ENCODE measurements at regions not wholly inside any gene's neighbourhood (a gene's known extent, or its start where the extent isn't known, plus 50 kb on each side); places are given as distances from the start of the nearest gene placed in this dataset.

DNA sequence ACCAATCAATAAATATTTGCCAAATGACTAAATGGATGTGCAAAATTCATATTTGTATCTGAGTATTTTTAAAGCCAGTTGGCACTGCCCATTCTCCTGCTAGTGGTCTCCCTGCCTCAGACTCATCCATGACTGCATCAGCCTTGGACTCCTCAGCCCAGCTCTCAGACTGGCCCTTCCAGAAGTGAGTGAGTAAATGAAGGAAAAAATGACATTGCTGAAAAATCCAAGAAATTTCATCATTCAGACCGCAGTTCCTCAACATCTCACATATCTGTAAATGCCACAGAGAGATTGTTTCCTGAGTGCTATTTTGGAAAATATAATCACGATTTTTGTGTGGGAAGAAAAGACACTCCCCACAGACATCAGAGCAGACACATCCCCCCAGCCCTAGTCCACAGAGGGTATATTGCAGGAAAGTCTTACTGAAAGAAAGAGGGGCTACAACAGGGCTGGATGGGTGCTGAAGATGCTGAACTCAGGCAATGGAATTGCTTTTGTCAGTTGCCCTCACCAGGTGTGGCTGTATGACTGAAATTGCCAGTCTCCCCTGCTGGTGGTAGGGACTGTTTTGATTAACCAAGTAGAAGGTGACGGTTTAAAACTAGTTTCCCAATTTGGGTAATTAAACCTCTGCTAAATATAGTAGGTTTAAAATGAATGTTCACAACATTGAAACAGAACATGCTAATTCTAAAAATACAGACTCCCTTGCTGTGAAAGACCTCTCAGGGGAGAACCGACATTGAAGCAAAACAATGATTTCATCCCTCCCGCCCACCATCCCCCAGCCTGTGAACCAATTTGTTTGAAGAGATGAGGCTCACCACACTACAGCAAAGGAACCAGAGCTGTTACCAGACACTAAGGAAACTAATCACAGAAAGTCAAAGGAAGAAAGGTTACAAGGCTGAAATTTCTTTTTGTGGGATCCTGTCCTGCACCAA, 158.8 kb downstream of the DEPDC1B start:
- 76% methylated on average over 5 of the region's 5 CpGs for WGBS (ENCODE audit: low lambda C conversion rate, missing lambda C conversion rate)
- no peaks in the 10 kb centered on the region for H3K9me3 ChIP-seq (ENCODE audit: low read depth)
- H3K27ac ChIP-seq: no peak overlapping the region
- H3K4me2 ChIP-seq: no peak overlapping the region
- H3K27me3 ChIP-seq: no peaks in the 10 kb centered on the region
- TF ChIP-seq EZH2phosphoT487 (IDR thresholded peaks at IDR 0.05; ENCODE audit: low read depth, severe bottlenecking, unreplicated experiment): no peak
- TF ChIP-seq, protein P1, sequence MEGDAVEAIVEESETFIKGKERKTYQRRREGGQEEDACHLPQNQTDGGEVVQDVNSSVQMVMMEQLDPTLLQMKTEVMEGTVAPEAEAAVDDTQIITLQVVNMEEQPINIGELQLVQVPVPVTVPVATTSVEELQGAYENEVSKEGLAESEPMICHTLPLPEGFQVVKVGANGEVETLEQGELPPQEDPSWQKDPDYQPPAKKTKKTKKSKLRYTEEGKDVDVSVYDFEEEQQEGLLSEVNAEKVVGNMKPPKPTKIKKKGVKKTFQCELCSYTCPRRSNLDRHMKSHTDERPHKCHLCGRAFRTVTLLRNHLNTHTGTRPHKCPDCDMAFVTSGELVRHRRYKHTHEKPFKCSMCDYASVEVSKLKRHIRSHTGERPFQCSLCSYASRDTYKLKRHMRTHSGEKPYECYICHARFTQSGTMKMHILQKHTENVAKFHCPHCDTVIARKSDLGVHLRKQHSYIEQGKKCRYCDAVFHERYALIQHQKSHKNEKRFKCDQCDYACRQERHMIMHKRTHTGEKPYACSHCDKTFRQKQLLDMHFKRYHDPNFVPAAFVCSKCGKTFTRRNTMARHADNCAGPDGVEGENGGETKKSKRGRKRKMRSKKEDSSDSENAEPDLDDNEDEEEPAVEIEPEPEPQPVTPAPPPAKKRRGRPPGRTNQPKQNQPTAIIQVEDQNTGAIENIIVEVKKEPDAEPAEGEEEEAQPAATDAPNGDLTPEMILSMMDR (IDR thresholded peaks at IDR 0.05; ENCODE audit: poor library complexity): no peak
- TF ChIP-seq EZH2 (IDR thresholded peaks at IDR 0.05; ENCODE audit: borderline replicate concordance): no peak
- H2AFZ ChIP-seq: no peak overlapping the region
- no peak overlapping the region for H3K4me3 ChIP-seq
- no peaks in the 10 kb centered on the region for H3K36me3 ChIP-seq (replicated peaks; ENCODE audit: insufficient read depth, low read depth)
- no peak for DNase-seq (ENCODE audit: low spot score)
- no peaks in the 10 kb centered on the region for H4K20me1 ChIP-seq (ENCODE audit: insufficient read depth, poor library complexity, severe bottlenecking)
- H3K79me2 ChIP-seq: no peaks in the 10 kb centered on the region
- no peaks in the 10 kb centered on the region for H3K9me2 ChIP-seq (replicated peaks; ENCODE audit: insufficient read depth)
- H3K4me1 ChIP-seq (ENCODE audit: insufficient read depth): peaks cover 7% of the 10 kb centered on the region

DNA sequence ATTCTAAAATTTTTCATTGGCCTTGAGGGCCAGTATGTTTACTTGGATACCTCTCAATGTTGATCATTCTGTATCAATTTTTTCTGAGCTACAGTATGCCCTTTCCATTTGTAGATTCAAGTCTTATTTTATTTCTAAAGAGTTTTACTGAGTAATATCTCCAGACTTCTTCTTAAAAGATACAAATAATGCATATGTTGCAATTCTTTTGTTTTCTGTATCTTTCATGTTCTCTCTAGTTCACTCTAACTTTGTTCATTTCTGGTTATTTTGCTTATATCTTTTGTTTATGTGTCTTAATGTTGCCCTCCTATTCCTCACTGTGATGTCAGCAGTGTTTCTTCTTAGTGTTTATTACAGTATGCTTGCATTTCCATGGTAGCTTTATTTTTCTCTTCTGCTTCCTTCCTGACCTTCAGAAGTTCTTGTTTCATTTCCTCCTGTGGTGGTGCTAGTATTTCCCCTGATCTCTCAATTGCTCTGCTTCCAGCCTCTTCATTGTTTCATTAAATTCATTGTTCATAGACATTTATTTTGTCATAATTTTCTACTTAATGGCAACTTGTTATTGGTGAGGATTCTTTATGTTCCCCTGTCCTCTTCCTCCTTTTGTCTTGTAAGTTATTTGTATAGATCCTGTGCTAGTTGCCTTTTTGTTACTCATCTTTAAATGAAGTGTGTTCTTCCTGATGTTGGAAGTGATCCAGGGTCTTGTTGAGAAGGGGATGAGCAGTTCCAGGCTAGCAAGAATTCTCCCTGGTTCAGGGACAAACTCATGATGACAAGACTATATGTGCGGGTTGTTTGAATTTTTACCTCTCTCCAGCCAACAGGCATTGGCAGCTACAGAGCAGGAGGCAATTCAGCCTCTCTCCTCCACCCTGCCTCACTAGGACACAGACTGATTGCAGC, 160.8 kb downstream of the DEPDC1B start:
- Histone ChIP-seq H3K79me2 (no peaks in the 10 kb centered on the region), H3K4me2 (no peak overlapping the region), H3K27me3 (no peaks in the 10 kb centered on the region), H4K20me1 (ENCODE audit: insufficient read depth, poor library complexity, severe bottlenecking) (no peaks in the 10 kb centered on the region), H3K36me3 (replicated peaks; ENCODE audit: insufficient read depth, low read depth) (no peaks in the 10 kb centered on the region), H3K9me3 (ENCODE audit: low read depth) (no peaks in the 10 kb centered on the region), H3K4me3 (no peak overlapping the region), H3K27ac (no peak overlapping the region), H2AFZ (no peak overlapping the region), H3K4me1 (ENCODE audit: insufficient read depth) (peaks cover 3% of the 10 kb centered on the region), H3K9me2 (replicated peaks; ENCODE audit: insufficient read depth) (no peaks in the 10 kb centered on the region)
- 94% methylated on average over 1 of the region's 1 CpG for WGBS (ENCODE audit: low lambda C conversion rate, missing lambda C conversion rate)
- TF ChIP-seq, protein P1 (IDR thresholded peaks at IDR 0.05; ENCODE audit: poor library complexity): no peak
- TF ChIP-seq EZH2 (IDR thresholded peaks at IDR 0.05; ENCODE audit: borderline replicate concordance) (no peak), EZH2phosphoT487 (IDR thresholded peaks at IDR 0.05; ENCODE audit: low read depth, severe bottlenecking, unreplicated experiment) (no peak)
- no peak for DNase-seq (ENCODE audit: low spot score)

DNA sequence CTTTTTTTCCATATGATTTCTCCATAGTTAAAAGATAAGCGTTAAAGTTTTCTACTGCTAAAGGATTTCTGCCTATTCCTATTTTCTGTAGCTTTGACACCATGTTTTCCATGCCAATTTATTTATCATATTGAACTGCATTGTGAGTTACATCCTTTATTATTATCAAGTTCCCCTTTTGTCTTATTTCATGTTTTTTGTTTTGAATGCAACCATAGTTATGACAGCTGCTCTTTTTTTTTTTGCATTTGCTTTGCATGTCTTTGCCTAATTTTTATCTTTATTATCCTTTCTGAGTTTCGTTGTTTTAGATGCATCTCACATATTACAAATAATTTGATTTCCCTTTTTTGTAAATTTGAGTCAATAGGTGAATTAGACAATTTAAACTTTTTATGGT, 161.5 kb downstream of the DEPDC1B start:
- 96% methylated on average over 2 of the region's 2 CpGs for WGBS (ENCODE audit: low lambda C conversion rate, missing lambda C conversion rate)

More for the DNA sequence above, 161.5 kb downstream of the DEPDC1B start:
- no peak overlapping the region for H3K4me3 ChIP-seq
- no peaks in the 10 kb centered on the region for H3K79me2 ChIP-seq
- H2AFZ ChIP-seq: no peak overlapping the region
- no peaks in the 10 kb centered on the region for H3K9me2 ChIP-seq (replicated peaks; ENCODE audit: insufficient read depth)
- H4K20me1 ChIP-seq (ENCODE audit: insufficient read depth, poor library complexity, severe bottlenecking): no peaks in the 10 kb centered on the region
- no peak for DNase-seq (ENCODE audit: low spot score)
- no peak overlapping the region for H3K4me2 ChIP-seq
- no peaks in the 10 kb centered on the region for H3K9me3 ChIP-seq (ENCODE audit: low read depth)
- H3K36me3 ChIP-seq (replicated peaks; ENCODE audit: insufficient read depth, low read depth): no peaks in the 10 kb centered on the region
- H3K27ac ChIP-seq: no peak overlapping the region
- no peak for TF ChIP-seq EZH2 (IDR thresholded peaks at IDR 0.05; ENCODE audit: borderline replicate concordance)
- TF ChIP-seq EZH2phosphoT487 (IDR thresholded peaks at IDR 0.05; ENCODE audit: low read depth, severe bottlenecking, unreplicated experiment): no peak
- TF ChIP-seq, protein P1 (IDR thresholded peaks at IDR 0.05; ENCODE audit: poor library complexity): no peak
- peaks cover 3% of the 10 kb centered on the region for H3K4me1 ChIP-seq (ENCODE audit: insufficient read depth)
- no peaks in the 10 kb centered on the region for H3K27me3 ChIP-seq
